Lower lobe of right lung (tissue), 2 donors: ENCODE measurements at regions not wholly inside any gene's neighbourhood (a gene's known extent, or its start where the extent isn't known, plus 50 kb on each side); places are given as distances from the start of the nearest gene placed in this dataset.

ENCODE experiments used
- ATAC-seq, 2 donors: fragments of 200-7000 bp; cut with Tn5 transposase; one replicate each; pipeline ENCODE4 v1.9.1; 2020 to 2022; ENCODE audit warnings: mild to moderate bottlenecking in 2 of 2, moderate library complexity in 2 of 2
- DNase-seq: peaks from one replicate; pipeline ENCODE4 v3.0.0-alpha.2; 2020
- H3K27ac ChIP-seq: fragments of 200-600 bp; one replicate; pipeline ENCODE4 v1.8.0; 2022
- H3K27me3 ChIP-seq: fragments of 200-600 bp; one replicate; pipeline ENCODE4 v1.8.0; 2022; ENCODE audit warnings: low read depth
- H3K36me3 ChIP-seq: fragments of 200-600 bp; one replicate; pipeline ENCODE4 v1.8.0; 2022; ENCODE audit warnings: mild to moderate bottlenecking
- H3K4me1 ChIP-seq: fragments of 200-600 bp; one replicate; pipeline ENCODE4 v1.8.0; 2022
- H3K4me3 ChIP-seq: fragments of 200-600 bp; one replicate; pipeline ENCODE4 v1.8.0; 2022; ENCODE audit warnings: mild to moderate bottlenecking
- H3K9me3 ChIP-seq: fragments of 200-600 bp; one replicate; pipeline ENCODE4 v1.8.0; 2022
- intact Hi-C: fragments of 100-400 bp; cut with DNase I; formaldehyde crosslinking; loops from one replicate; pipeline ENCODE4 v1.11.0; 2022
- TF ChIP-seq, protein P1 (sequence below): fragments of 200-600 bp; IDR thresholded peaks from one replicate; pipeline ENCODE4 v1.8.0; 2022; ENCODE audit warnings: antibody characterized with exemption, mild to moderate bottlenecking
- donor health status: DM: no; HTN: yes; CAD: no; lungs with severe emphysema.

DNA sequence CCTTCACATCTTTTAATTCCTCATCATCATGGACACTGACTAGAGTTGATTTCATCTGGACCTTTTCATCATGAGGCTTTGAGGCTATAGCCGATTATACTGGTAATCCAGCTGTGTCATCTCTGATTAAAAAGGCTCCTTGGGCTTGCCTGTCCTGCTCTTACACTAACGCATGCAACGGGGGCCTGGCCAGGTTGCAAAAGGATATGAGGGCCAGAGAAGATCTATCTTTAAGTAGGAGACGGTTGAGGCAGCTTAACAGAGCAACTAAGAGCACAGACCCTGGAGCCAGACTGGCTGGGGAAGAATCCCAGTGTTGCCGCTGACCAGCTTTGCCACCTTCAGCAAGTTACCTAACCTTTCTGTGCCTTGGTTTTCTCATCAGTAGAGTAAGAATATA lies 211.5 kb downstream of the PTEN start:
- H3K27me3 ChIP-seq = no peaks in the 10 kb centered on the region
- TF ChIP-seq, protein P1, sequence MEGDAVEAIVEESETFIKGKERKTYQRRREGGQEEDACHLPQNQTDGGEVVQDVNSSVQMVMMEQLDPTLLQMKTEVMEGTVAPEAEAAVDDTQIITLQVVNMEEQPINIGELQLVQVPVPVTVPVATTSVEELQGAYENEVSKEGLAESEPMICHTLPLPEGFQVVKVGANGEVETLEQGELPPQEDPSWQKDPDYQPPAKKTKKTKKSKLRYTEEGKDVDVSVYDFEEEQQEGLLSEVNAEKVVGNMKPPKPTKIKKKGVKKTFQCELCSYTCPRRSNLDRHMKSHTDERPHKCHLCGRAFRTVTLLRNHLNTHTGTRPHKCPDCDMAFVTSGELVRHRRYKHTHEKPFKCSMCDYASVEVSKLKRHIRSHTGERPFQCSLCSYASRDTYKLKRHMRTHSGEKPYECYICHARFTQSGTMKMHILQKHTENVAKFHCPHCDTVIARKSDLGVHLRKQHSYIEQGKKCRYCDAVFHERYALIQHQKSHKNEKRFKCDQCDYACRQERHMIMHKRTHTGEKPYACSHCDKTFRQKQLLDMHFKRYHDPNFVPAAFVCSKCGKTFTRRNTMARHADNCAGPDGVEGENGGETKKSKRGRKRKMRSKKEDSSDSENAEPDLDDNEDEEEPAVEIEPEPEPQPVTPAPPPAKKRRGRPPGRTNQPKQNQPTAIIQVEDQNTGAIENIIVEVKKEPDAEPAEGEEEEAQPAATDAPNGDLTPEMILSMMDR = no peak
- intact Hi-C loops = no loop called here
- no peak overlapping the region for H3K4me3 ChIP-seq
- peaks cover 26% of the 10 kb centered on the region for H3K4me1 ChIP-seq
- ATAC-seq (no peak), DNase-seq (no peak)
- H3K9me3 ChIP-seq = no peaks in the 10 kb centered on the region
- no peak overlapping the region for H3K27ac ChIP-seq
- H3K36me3 ChIP-seq = no peaks in the 10 kb centered on the region

DNA sequence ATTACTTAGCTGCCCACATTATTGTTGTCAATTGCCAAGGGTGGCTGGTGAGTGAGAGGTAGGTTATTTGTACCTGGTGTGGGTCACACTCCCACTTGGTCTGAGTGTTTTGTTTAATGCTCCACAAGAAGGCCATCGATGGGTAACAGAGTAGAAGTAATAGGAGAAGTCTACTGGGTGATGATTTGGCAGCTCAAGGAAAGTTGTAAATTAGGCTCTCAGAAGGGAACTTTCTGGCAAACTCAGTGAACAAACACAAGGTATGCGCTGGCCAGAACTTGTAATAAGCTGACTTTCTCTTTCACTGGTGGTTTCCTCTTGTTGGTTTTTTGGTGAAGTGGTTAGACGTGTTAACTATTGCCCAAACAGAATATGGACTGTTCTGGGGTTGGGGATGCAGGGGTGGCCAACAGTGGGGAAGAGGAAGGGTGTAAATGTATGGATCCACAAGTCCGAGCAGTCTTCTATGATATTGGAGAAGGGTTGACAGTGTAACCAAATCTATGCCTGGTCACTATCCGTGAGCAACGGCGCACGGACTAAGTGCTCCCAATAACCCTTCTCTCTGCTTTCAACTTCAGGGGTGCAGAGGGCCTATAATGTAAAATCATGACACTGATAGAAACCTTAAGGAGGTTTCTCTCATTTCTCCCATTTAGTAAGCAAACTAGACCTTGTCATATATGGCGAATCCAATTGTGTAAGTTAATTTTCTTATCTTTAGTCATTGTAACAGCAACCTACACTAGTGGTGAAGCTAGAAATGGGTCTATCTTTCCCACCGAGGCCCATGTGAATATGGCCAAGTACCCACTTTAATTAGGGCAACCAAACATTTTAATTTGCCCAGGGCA lies 212.8 kb downstream of the PTEN start:
- TF ChIP-seq, protein P1 = no peak
- H3K9me3 ChIP-seq = no peaks in the 10 kb centered on the region
- H3K4me1 ChIP-seq = peaks cover 28% of the 10 kb centered on the region
- no peaks in the 10 kb centered on the region for H3K36me3 ChIP-seq
- no peak overlapping the region for H3K4me3 ChIP-seq
- peak; percentile 50 to 52 for ATAC-seq
- no peak overlapping the region for H3K27ac ChIP-seq
- DNase-seq = no peak
- intact Hi-C loops = no loop called here
- H3K27me3 ChIP-seq = no peaks in the 10 kb centered on the region

DNA sequence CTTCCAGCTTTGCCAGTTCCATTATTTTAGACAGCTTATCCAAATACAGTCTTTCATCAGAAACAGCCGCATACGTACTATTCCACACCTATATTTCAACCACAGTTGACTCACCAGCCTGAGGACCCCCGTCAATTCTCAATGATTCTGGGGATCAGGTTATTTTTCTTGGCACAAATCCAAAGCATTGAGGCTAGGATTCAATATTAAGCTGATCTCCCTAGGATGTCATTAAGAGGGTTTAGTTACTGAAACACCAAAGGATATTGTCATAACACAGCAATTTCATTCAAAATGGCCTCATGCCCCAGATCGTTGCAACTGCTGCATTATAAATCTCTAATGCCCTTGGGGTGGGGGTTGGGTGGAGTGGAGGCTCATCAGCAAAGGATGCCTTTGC lies 214.6 kb downstream of the PTEN start:
- no peaks in the 10 kb centered on the region for H3K36me3 ChIP-seq
- DNase-seq (no peak), ATAC-seq (no peak)
- H3K27ac ChIP-seq = no peak overlapping the region
- no peaks in the 10 kb centered on the region for H3K9me3 ChIP-seq
- TF ChIP-seq, protein P1 = no peak
- no peaks in the 10 kb centered on the region for H3K27me3 ChIP-seq
- H3K4me3 ChIP-seq = no peak overlapping the region
- intact Hi-C loops = no loop called here
- peaks cover 26% of the 10 kb centered on the region for H3K4me1 ChIP-seq

DNA sequence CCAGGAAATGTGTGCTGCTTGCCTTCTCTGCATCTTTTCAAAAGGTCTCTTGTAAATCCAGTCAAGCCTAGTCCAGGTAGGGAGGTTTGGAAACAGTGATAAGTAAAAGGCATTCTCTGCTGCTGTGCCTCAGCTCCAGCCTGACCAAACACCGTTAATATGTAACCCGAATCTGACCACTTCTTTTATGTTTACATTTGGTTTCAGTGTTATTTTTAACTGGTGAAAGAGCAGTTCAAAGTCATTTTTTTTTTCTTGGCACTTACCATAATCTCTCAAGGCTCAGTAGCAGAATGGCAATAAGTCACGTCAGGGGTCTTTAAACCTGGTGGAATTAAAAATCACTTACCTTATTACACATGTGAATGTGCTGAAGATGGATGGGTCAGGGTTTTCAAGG lies 216.8 kb downstream of the PTEN start:
- ATAC-seq = peak; percentile 71 to 90
- H3K36me3 ChIP-seq = no peaks in the 10 kb centered on the region
- intact Hi-C loops = no loop called here
- TF ChIP-seq, protein P1 = no peak
- no peaks in the 10 kb centered on the region for H3K27me3 ChIP-seq
- H3K4me3 ChIP-seq = no peak overlapping the region
- H3K9me3 ChIP-seq = no peaks in the 10 kb centered on the region
- no peak for DNase-seq
- peaks cover 29% of the 10 kb centered on the region for H3K4me1 ChIP-seq
- H3K27ac ChIP-seq = no peak overlapping the region

DNA sequence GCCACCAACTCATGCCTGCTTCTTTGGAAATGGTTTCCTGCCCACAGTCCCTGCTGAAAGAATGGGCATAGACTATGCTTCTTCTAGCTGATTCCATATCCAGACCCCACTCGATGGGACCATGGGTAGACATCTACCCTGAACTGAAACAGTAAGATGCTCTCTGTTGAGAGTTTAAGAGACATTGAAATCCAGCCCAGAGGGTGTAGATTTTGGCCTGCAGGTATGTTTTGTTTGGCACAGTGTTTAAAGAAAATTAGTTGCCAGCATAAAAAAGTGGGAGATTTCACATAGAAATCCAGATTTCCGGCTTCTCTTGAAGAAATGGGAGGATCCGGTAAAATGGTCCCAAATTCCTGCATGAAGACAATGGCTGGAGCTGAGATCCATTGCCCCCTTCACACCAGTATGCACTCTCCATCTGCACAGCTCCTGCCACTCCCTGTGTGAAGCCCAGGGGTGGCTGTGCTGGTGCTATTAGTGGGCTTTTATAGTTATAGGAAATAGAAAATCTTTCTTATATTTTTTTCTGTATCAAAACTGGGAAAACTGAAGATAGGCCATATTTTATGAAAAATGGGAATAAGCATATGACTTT lies 218.1 kb downstream of the PTEN start:
- intact Hi-C loops = no loop called here
- Histone ChIP-seq H3K36me3 (no peaks in the 10 kb centered on the region), H3K27me3 (no peaks in the 10 kb centered on the region), H3K4me1 (peaks cover 29% of the 10 kb centered on the region), H3K27ac (no peak overlapping the region), H3K9me3 (no peaks in the 10 kb centered on the region), H3K4me3 (no peak overlapping the region)
- TF ChIP-seq, protein P1 = no peak
- no peak for ATAC-seq
- DNase-seq = no peak
